Cerebellar cortex (tissue), 1 donor: ENCODE measurements at regions not wholly inside any gene's neighbourhood (a gene's known extent, or its start where the extent isn't known, plus 50 kb on each side); places are given as distances from the start of the nearest gene placed in this dataset.

Source experiments
- DNase-seq: peaks from one replicate; pipeline ENCODE4 v3.0.0-alpha.2; 2015; ENCODE audit warnings: low spot score

GRCh38 chr5:116361979-116362577 lies 212.5 kb downstream of the SEMA6A start:
- DNase-seq: no peak

GRCh38 chr5:116361171-116361967 lies 213.3 kb downstream of the SEMA6A start:
- DNase-seq: peak; percentile 52

- peak; percentile 85 for DNase-seq
These were observed 214.4 kb downstream of the SEMA6A start for GRCh38 chr5:116360008-116360853.

GRCh38 chr5:116359592-116359991 lies 215.0 kb downstream of the SEMA6A start:
- DNase-seq: no peak

- DNase-seq: no peak
These were observed 215.7 kb downstream of the SEMA6A start for GRCh38 chr5:116358911-116359418.

- no peak for DNase-seq
These were observed 216.6 kb downstream of the SEMA6A start for GRCh38 chr5:116358015-116358523.

GRCh38 chr5:116355819-116356601 lies 218.6 kb downstream of the SEMA6A start:
- DNase-seq: no peak

GRCh38 chr5:116354699-116355098 lies 219.9 kb downstream of the SEMA6A start:
- no peak for DNase-seq

GRCh38 chr5:116347657-116348056 lies 227.0 kb downstream of the SEMA6A start:
- no peak for DNase-seq

- no peak for DNase-seq
These were observed 230.7 kb downstream of the SEMA6A start for GRCh38 chr5:116343961-116344360.
